HFFc6 (cell line): ENCODE measurements at regions not wholly inside any gene's neighbourhood (a gene's known extent, or its start where the extent isn't known, plus 50 kb on each side); places are given as distances from the start of the nearest gene placed in this dataset.

Experiments used
- DNase-seq: peaks from one replicate; pipeline ENCODE4 v3.0.0-alpha.2; 2018
- H3K27ac Mint-ChIP-seq: 2 replicates; pipeline ENCODE4 v1.8.0; 2020; ENCODE audit warnings: mild to moderate bottlenecking, mixed read lengths
- H3K27me3 Mint-ChIP-seq: 2 replicates; pipeline ENCODE4 v1.8.0; 2021; ENCODE audit warnings: mild to moderate bottlenecking, moderate library complexity, mixed read lengths; ENCODE audit not compliant: insufficient read depth
- H3K36me3 Mint-ChIP-seq: 2 replicates; pipeline ENCODE4 v1.8.0; 2021; ENCODE audit warnings: low read depth, mixed read lengths
- H3K4me1 Mint-ChIP-seq: 2 replicates; pipeline ENCODE4 v1.8.0; 2020; ENCODE audit warnings: low read depth, mixed read lengths
- H3K4me3 Mint-ChIP-seq: 2 replicates; pipeline ENCODE4 v1.8.0; 2020; ENCODE audit warnings: mild to moderate bottlenecking, moderate library complexity, mixed read lengths
- H3K9me3 Mint-ChIP-seq: 2 replicates; pipeline ENCODE4 v1.8.0; 2020; ENCODE audit warnings: mild to moderate bottlenecking, mixed read lengths
- CTCF ChIP-seq: fragments of 200-600 bp; sonication (generic); IDR thresholded peaks from 2 replicates; pipeline ENCODE4 v1.5.0; 2021; ENCODE audit warnings: antibody characterized with exemption, mild to moderate bottlenecking

DNA sequence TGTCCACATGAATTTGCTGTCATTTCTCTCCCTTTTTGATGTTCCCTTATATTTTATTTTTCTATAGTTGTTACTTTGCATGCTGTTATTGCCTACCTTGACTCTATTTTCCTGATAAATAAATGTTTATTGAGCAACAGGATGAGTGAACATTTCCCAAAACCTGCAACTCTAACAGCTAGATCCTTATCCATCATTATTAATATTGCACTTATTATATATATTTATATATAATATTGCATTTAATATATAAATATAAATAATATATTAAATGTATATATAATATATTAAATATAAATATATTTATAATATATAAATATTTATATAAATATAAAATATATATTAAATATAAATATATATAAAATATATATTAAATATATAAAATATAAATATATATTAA is 436.1 kb upstream of the MMADHC start:
- H3K36me3 Mint-ChIP-seq: no peaks in the 10 kb centered on the region
- H3K27ac Mint-ChIP-seq: no peak overlapping the region
- no peak for TF ChIP-seq CTCF
- H3K4me3 Mint-ChIP-seq: no peak overlapping the region
- no peaks in the 10 kb centered on the region for H3K9me3 Mint-ChIP-seq
- no peaks in the 10 kb centered on the region; the same call in 1 of the 2 replicates for H3K27me3 Mint-ChIP-seq
- DNase-seq: no peak
- H3K4me1 Mint-ChIP-seq: peaks cover 22% of the 10 kb centered on the region

- no peaks in the 10 kb centered on the region for H3K9me3 Mint-ChIP-seq
- no peaks in the 10 kb centered on the region for H3K36me3 Mint-ChIP-seq
- peaks cover 16% of the 10 kb centered on the region for H3K4me1 Mint-ChIP-seq
- DNase-seq: no peak
- H3K27me3 Mint-ChIP-seq: no peaks in the 10 kb centered on the region; the same call in 1 of the 2 replicates
- H3K27ac Mint-ChIP-seq: no peak overlapping the region
- no peak overlapping the region for H3K4me3 Mint-ChIP-seq
- no peak for TF ChIP-seq CTCF
Observed at GRCh38 chr2:150023044-150023443, 435.5 kb upstream of the MMADHC start.

GRCh38 chr2:150020937-150021673 is 433.5 kb upstream of the MMADHC start:
- no peak for TF ChIP-seq CTCF
- Mint-ChIP-seq H3K27ac (no peak overlapping the region), H3K36me3 (no peaks in the 10 kb centered on the region), H3K27me3 (no peaks in the 10 kb centered on the region; the same call in 1 of the 2 replicates), H3K4me3 (no peak overlapping the region), H3K4me1 (peaks cover 2% of the 10 kb centered on the region; the same call in 1 of the 2 replicates), H3K9me3 (no peaks in the 10 kb centered on the region)
- DNase-seq: no peak

DNA sequence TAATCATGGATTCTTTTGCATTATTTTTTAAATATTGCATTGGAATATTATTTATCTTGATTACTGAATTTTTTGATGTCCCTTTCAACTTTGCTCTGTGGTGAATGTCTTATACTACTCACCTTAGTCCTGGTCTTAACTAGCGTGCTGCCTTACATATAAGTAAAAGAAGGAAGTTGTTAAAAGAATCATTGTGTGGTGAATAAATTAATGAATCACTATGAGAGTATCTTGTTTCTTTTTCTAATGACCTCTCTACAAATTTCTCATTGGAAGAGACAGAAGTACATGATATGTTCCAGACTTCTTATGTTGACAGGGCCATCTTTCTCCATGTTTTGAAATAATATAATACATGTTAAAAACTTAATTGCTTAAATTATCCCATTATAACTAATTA is 432.6 kb upstream of the MMADHC start:
- Mint-ChIP-seq H3K27ac (no peak overlapping the region), H3K9me3 (no peaks in the 10 kb centered on the region), H3K27me3 (no peaks in the 10 kb centered on the region; the same call in 1 of the 2 replicates), H3K36me3 (no peaks in the 10 kb centered on the region), H3K4me1 (no peaks in the 10 kb centered on the region), H3K4me3 (no peak overlapping the region)
- no peak for DNase-seq
- no peak for TF ChIP-seq CTCF

GRCh38 chr2:150019063-150019462 is 431.5 kb upstream of the MMADHC start:
- no peak for DNase-seq
- no peaks in the 10 kb centered on the region; the same call in 1 of the 2 replicates for H3K27me3 Mint-ChIP-seq
- H3K4me3 Mint-ChIP-seq: no peak overlapping the region
- no peak overlapping the region for H3K27ac Mint-ChIP-seq
- no peaks in the 10 kb centered on the region for H3K9me3 Mint-ChIP-seq
- no peaks in the 10 kb centered on the region for H3K36me3 Mint-ChIP-seq
- no peak for TF ChIP-seq CTCF
- H3K4me1 Mint-ChIP-seq: no peaks in the 10 kb centered on the region
